ENCODE measurements at regions not wholly inside any gene's neighbourhood (a gene's known extent, or its start where the extent isn't known, plus 50 kb on each side); places are given as distances from the start of the nearest gene placed in this dataset.

DNA sequence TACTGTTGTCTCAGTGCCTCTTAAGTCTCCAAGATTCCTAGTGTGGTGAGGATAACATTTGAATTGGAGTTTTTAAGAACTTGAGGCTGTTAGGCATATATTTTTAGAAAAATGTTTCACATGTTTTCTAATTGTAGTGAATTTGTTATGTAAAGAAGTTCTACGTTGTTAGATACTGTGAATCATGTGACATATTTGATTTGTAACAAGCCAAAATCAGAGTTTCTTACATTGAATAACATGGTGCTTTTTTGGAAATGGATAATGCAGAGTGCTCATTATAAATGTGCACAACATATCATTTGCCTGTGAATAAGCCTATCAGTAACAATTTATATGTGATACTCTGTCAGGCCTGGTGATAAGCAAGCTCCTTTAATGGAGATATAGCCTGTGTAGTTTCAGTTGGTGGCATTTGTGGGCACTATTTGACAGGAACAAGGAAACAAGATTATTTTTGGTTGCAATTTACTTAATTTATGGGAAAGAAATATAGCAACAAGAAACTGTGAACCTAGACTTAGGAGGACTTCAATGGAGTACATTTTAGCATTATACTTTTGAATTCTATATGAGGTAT is 328.8 kb downstream of the ARPP21 start:
- Histone ChIP-seq H4K20me1 (ENCODE audit: insufficient read depth) (no peaks in the 10 kb centered on the region), H3K9me2 (no peaks in the 10 kb centered on the region), H3K27me3 (ENCODE audit: insufficient read depth) (no peaks in the 10 kb centered on the region), H3K27ac (ENCODE audit: low read depth in 2 of 2, low read length in 1 of 2) (0 out of 4 replicates have a peak overlapping the region, but pooled peaks of 1 of the 2 experiments have one; percentile 9), H3K79me2 (ENCODE audit: insufficient read depth) (no peaks in the 10 kb centered on the region), H3K4me2 (no peak overlapping the region), H3F3A (replicated peaks; ENCODE audit: insufficient read depth) (no peaks in the 10 kb centered on the region), H3K4me3 (ENCODE audit: low read depth in 2 of 2, low read length in 1 of 2) (no peak overlapping the region), H3K9ac (no peak overlapping the region), H3K36me3 (replicated peaks in 1 of 2; ENCODE audit: control insufficient read depth in 1 of 2, insufficient read depth in 2 of 2, low read length in 1 of 2) (no peaks in the 10 kb centered on the region), H3K4me1 (ENCODE audit: control insufficient read depth in 1 of 2, insufficient read depth in 2 of 2, low read depth in 1 of 2, low read length in 1 of 2) (peaks cover 8 to 13% of the 10 kb centered on the region in 2 experiments; a peak in 3 of 4 replicates), H3K9me3 (no peaks in the 10 kb centered on the region), H2AFZ (ENCODE audit: low read depth) (no peak overlapping the region)
- ChIA-PET POLR2A (no interaction called here), CTCF (interaction anchor here (1.0 to 2.9 kb wide), 6 partner anchors 30 to 736 kb away, joined by 3 to 19 read pairs (median 4); no protein-coding TSS in a partner anchor)
- WGBS (ENCODE audit: low lambda C conversion rate): 87% methylated on average over 1 of the region's 1 CpG
- no peak for DNase-seq
- TF ChIP-seq RCOR1 (IDR thresholded peaks at IDR 0.05; ENCODE audit: low read length): 0 out of 2 replicates have a peak, but pooled peaks have one; percentile 20
- TF ChIP-seq EP300 (IDR thresholded peaks at IDR 0.05; ENCODE audit: borderline replicate concordance in 1 of 2, low read depth in 1 of 2, low read length in 1 of 2): peak in 1 of 2 experiments; percentile 32; a peak in 1 of 4 replicates
- TF ChIP-seq RFX5 (IDR thresholded peaks at IDR 0.05; ENCODE audit: low read length): no peak
- TF ChIP-seq RAD21 (IDR thresholded peaks at IDR 0.05; ENCODE audit: low read length): peak; percentile 46
- peak; percentile 51 for TF ChIP-seq GATA2 (CRISPR knock-in tag; IDR thresholded peaks at IDR 0.05)

DNA sequence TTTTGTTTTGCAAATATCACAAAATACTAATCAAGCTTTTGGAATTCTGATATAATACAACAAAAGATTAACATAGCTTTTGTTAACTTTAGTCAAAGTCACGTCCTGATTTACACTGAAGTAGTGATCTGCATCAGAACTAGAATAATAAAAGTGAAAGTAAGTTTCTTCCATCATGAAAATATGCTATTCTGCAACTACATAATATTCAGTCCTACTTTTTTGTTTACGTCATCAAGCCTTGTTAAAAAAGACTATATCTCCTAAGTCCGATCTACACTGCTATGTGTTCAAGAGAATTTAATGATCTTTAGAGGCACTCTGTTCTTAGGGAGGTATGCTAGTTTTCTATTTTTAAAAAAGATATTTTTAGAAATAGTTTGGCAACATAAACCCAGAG is 330.1 kb downstream of the ARPP21 start:
- POLR2A ChIA-PET: no interaction called here
- Histone ChIP-seq H3K36me3 (replicated peaks in 1 of 2; ENCODE audit: control insufficient read depth in 1 of 2, insufficient read depth in 2 of 2, low read length in 1 of 2) (no peaks in the 10 kb centered on the region), H3K4me3 (ENCODE audit: low read depth in 2 of 2, low read length in 1 of 2) (peak overlapping the region in 1 of 2 experiments; percentile 43; a peak in 3 of 4 replicates), H4K20me1 (ENCODE audit: insufficient read depth) (no peaks in the 10 kb centered on the region), H3K9me2 (no peaks in the 10 kb centered on the region), H2AFZ (ENCODE audit: low read depth) (peak overlapping the region; percentile 57), H3K4me1 (ENCODE audit: control insufficient read depth in 1 of 2, insufficient read depth in 2 of 2, low read depth in 1 of 2, low read length in 1 of 2) (peaks cover 8 to 13% of the 10 kb centered on the region in 2 experiments; a peak in 3 of 4 replicates), H3K9me3 (no peaks in the 10 kb centered on the region), H3K27ac (ENCODE audit: low read depth in 2 of 2, low read length in 1 of 2) (no peak overlapping the region; a peak in 1 of 4 replicates), H3K9ac (peak overlapping the region; percentile 11; the same call in 1 of the 2 replicates), H3K27me3 (ENCODE audit: insufficient read depth) (no peaks in the 10 kb centered on the region), H3F3A (replicated peaks; ENCODE audit: insufficient read depth) (no peaks in the 10 kb centered on the region), H3K4me2 (peak overlapping the region; percentile 51), H3K79me2 (ENCODE audit: insufficient read depth) (no peaks in the 10 kb centered on the region)
- TF ChIP-seq TAF1 (IDR thresholded peaks at IDR 0.05; ENCODE audit: borderline replicate concordance, low read depth, low read length) (no peak), FOSL2 (IDR thresholded peaks at IDR 0.05; ENCODE audit: borderline replicate concordance, low read depth) (no peak), TCF12 (IDR thresholded peaks at IDR 0.05) (no peak), NRF1 (IDR thresholded peaks at IDR 0.05; ENCODE audit: low read depth, low read length) (no peak), FOXJ3 (CRISPR knock-in tag; IDR thresholded peaks at IDR 0.05) (no peak), GATA2 (CRISPR knock-in tag; IDR thresholded peaks at IDR 0.05) (no peak), MXI1 (IDR thresholded peaks at IDR 0.05; ENCODE audit: low read depth, low read length) (no peak), RCOR1 (IDR thresholded peaks at IDR 0.05; ENCODE audit: low read length) (no peak)
- TF ChIP-seq, protein P1, sequence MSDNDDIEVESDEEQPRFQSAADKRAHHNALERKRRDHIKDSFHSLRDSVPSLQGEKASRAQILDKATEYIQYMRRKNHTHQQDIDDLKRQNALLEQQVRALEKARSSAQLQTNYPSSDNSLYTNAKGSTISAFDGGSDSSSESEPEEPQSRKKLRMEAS (IDR thresholded peaks at IDR 0.05; ENCODE audit: low read depth): no peak
- TF ChIP-seq, protein P2, sequence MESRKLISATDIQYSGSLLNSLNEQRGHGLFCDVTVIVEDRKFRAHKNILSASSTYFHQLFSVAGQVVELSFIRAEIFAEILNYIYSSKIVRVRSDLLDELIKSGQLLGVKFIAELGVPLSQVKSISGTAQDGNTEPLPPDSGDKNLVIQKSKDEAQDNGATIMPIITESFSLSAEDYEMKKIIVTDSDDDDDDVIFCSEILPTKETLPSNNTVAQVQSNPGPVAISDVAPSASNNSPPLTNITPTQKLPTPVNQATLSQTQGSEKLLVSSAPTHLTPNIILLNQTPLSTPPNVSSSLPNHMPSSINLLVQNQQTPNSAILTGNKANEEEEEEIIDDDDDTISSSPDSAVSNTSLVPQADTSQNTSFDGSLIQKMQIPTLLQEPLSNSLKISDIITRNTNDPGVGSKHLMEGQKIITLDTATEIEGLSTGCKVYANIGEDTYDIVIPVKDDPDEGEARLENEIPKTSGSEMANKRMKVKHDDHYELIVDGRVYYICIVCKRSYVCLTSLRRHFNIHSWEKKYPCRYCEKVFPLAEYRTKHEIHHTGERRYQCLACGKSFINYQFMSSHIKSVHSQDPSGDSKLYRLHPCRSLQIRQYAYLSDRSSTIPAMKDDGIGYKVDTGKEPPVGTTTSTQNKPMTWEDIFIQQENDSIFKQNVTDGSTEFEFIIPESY (IDR thresholded peaks at IDR 0.05; ENCODE audit: borderline replicate concordance, low read depth): no peak
- TF ChIP-seq, protein P3, sequence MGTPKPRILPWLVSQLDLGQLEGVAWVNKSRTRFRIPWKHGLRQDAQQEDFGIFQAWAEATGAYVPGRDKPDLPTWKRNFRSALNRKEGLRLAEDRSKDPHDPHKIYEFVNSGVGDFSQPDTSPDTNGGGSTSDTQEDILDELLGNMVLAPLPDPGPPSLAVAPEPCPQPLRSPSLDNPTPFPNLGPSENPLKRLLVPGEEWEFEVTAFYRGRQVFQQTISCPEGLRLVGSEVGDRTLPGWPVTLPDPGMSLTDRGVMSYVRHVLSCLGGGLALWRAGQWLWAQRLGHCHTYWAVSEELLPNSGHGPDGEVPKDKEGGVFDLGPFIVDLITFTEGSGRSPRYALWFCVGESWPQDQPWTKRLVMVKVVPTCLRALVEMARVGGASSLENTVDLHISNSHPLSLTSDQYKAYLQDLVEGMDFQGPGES (IDR thresholded peaks at IDR 0.05; ENCODE audit: low read depth, low read length): no peak
- TF ChIP-seq, protein P4, sequence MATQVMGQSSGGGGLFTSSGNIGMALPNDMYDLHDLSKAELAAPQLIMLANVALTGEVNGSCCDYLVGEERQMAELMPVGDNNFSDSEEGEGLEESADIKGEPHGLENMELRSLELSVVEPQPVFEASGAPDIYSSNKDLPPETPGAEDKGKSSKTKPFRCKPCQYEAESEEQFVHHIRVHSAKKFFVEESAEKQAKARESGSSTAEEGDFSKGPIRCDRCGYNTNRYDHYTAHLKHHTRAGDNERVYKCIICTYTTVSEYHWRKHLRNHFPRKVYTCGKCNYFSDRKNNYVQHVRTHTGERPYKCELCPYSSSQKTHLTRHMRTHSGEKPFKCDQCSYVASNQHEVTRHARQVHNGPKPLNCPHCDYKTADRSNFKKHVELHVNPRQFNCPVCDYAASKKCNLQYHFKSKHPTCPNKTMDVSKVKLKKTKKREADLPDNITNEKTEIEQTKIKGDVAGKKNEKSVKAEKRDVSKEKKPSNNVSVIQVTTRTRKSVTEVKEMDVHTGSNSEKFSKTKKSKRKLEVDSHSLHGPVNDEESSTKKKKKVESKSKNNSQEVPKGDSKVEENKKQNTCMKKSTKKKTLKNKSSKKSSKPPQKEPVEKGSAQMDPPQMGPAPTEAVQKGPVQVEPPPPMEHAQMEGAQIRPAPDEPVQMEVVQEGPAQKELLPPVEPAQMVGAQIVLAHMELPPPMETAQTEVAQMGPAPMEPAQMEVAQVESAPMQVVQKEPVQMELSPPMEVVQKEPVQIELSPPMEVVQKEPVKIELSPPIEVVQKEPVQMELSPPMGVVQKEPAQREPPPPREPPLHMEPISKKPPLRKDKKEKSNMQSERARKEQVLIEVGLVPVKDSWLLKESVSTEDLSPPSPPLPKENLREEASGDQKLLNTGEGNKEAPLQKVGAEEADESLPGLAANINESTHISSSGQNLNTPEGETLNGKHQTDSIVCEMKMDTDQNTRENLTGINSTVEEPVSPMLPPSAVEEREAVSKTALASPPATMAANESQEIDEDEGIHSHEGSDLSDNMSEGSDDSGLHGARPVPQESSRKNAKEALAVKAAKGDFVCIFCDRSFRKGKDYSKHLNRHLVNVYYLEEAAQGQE (IDR thresholded peaks at IDR 0.05; ENCODE audit: low read depth, low read length): no peak
- CTCF ChIA-PET: interaction anchor here (1.6 to 2.9 kb wide), 3 partner anchors 728 to 735 kb away, joined by 5 to 19 read pairs (median 7); no protein-coding TSS in a partner anchor
- no peak for DNase-seq
- WGBS (ENCODE audit: low lambda C conversion rate): 74% methylated on average over 3 of the region's 3 CpGs
